Kidney epithelial cell (primary cell): ENCODE measurements at regions not wholly inside any gene's neighbourhood (a gene's known extent, or its start where the extent isn't known, plus 50 kb on each side); places are given as distances from the start of the nearest gene placed in this dataset.

Experiments
- DNase-seq: peaks from one replicate; pipeline ENCODE4 v3.0.0-alpha.2; 2010; ENCODE audit warnings: low read depth
- H3K27me3 ChIP-seq: 2 replicates; pipeline ENCODE4 v1.6.0; 2011; ENCODE audit warnings: low read length; ENCODE audit not compliant: control insufficient read depth, insufficient read depth
- H3K36me3 ChIP-seq: 2 replicates; pipeline ENCODE4 v1.5.1; 2011; ENCODE audit warnings: low read length; ENCODE audit not compliant: control insufficient read depth, insufficient read depth
- H3K4me3 ChIP-seq: 2 replicates; pipeline ENCODE4 v1.5.1; 2011; ENCODE audit warnings: low read depth, mild to moderate bottlenecking, control low read depth, low read length
- CTCF ChIP-seq: IDR thresholded peaks from 2 replicates; pipeline ENCODE4 v1.5.1; 2011; ENCODE audit warnings: mild to moderate bottlenecking, moderate library complexity, low read length, control low read depth, inconsistent platforms; ENCODE audit not compliant: insufficient read depth, poor library complexity, severe bottlenecking

GRCh38 chr15:92326236-92326635, 67.4 kb upstream of the ST8SIA2 start:
- no peak for TF ChIP-seq CTCF
- H3K4me3 ChIP-seq, result no peak overlapping the region
- no peak for DNase-seq
- no peaks in the 10 kb centered on the region for H3K27me3 ChIP-seq
- no peaks in the 10 kb centered on the region for H3K36me3 ChIP-seq

- TF ChIP-seq CTCF, result no peak
- no peak for DNase-seq
- Histone ChIP-seq H3K36me3 (no peaks in the 10 kb centered on the region), H3K4me3 (no peak overlapping the region), H3K27me3 (no peaks in the 10 kb centered on the region)
Observed at GRCh38 chr15:92327033-92327432, 66.6 kb upstream of the ST8SIA2 start.

GRCh38 chr15:92328207-92328606, 65.5 kb upstream of the ST8SIA2 start:
- TF ChIP-seq CTCF, result no peak
- H3K4me3 ChIP-seq, result no peak overlapping the region
- H3K27me3 ChIP-seq, result no peaks in the 10 kb centered on the region
- DNase-seq, result no peak
- no peaks in the 10 kb centered on the region for H3K36me3 ChIP-seq

DNA sequence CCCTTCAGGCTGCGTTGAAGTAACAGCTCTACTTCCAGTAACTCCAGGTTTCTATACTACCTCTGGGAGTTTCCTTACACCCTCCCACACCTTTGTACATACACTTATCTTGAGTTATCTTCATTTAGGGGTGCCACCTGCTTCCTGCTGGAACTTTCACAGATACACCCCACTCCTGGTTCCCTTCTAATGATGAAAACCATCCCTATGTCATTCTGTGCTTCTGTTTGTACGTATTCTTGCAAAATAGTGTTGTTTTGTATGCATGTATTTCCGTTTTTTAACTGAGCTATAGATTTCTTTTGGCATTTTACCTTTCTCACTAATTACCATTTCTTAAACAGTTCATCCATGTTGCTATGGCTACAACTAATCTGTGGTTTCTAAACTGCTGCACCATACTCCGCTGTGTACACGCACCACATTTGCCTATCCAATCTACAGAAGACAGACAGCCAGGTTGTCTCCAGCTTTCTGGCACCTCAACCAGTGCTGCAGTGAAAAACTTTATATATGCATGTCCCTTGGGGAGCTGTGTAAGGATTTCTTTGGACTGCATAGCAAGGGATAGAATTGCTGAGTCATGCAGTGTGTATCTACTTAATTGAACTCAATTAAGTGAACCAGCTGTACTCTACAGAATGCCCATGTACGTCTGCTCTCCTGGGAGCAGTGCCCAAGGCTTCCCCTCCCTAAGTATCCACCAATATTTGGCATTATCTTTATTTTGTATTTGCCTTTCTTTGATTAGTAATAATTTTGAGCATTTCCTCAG, 61.4 kb upstream of the ST8SIA2 start:
- H3K4me3 ChIP-seq, result no peak overlapping the region
- no peak for TF ChIP-seq CTCF
- no peak for DNase-seq
- no peaks in the 10 kb centered on the region for H3K36me3 ChIP-seq
- no peaks in the 10 kb centered on the region for H3K27me3 ChIP-seq

DNA sequence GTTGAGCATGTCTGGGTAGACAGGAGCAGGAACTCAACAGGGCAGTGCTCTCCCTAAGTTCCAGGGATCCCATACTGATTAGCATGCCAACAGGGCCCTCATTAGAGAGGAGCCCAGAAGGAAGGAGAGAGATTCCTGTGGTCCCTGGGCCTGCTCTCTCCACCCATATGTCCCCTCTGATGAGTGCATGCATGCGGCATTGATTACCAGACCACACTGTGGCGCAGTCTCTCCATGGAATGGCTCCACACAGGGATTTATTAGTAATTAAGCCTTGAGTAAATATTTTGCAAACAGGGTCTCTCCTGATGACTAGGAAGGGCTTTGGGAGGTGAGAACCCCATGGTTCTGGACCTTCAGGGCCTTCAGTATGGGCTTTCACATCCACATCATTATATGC, 60.0 kb upstream of the ST8SIA2 start:
- H3K36me3 ChIP-seq, result no peaks in the 10 kb centered on the region
- H3K27me3 ChIP-seq, result no peaks in the 10 kb centered on the region
- TF ChIP-seq CTCF, result no peak
- no peak for DNase-seq
- no peak overlapping the region for H3K4me3 ChIP-seq

DNA sequence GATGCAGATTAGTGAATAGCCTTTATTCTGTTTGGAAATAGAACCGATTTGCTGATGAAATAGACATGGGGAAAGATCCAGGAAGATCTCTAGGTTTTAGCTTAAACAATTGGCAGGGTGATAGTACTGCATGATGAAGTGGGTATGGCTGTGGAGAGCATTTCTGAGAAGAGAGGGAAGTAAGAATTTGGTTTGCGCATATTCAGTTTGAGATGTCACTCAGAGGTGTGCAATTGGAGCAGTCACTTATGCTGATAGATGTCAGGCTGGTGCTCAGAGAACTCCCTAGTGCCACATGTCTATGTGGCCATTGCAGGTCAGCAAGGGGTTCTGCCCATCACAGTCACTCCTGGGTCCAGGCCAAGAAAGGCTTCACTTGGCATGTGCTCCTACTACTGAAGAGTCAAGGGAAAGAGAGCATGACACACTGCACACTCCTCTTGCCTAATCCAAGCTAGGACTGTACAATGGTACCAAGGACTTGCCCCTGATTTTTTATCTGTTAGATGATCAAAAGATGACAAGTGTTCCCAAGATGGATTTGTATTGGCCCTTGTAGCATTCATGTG, 57.2 kb upstream of the ST8SIA2 start:
- no peak for DNase-seq
- no peaks in the 10 kb centered on the region for H3K36me3 ChIP-seq
- no peaks in the 10 kb centered on the region for H3K27me3 ChIP-seq
- no peak for TF ChIP-seq CTCF
- H3K4me3 ChIP-seq, result no peak overlapping the region
